DMS79 treated with DMSO at 0.1 percent for 48 hours (cell line): ENCODE measurements at regions not wholly inside any gene's neighbourhood (a gene's known extent, or its start where the extent isn't known, plus 50 kb on each side); places are given as distances from the start of the nearest gene placed in this dataset.

ENCODE experiments used
- DNase-seq: peaks from one replicate; lab custom pipeline; 2025; lab: John Stamatoyannopoulos, UW

GRCh38 chr1:221632072-221632471 lies 109.8 kb downstream of the DUSP10 start:
- DNase-seq: no peak

GRCh38 chr1:221633841-221634409 lies 108.0 kb downstream of the DUSP10 start:
- DNase-seq: no peak

- no peak for DNase-seq
Measured at GRCh38 chr1:221634606-221635005, 107.3 kb downstream of the DUSP10 start.

- no peak for DNase-seq
Measured at GRCh38 chr1:221635305-221635704, 106.6 kb downstream of the DUSP10 start.

- DNase-seq: no peak
Measured at GRCh38 chr1:221636096-221636495, 105.8 kb downstream of the DUSP10 start.

- no peak for DNase-seq
Measured at GRCh38 chr1:221636967-221637366, 104.9 kb downstream of the DUSP10 start.

- no peak for DNase-seq
Measured at GRCh38 chr1:221637641-221638041, 104.2 kb downstream of the DUSP10 start.

GRCh38 chr1:221638595-221638994 lies 103.3 kb downstream of the DUSP10 start:
- no peak for DNase-seq

- DNase-seq: no peak
Measured at GRCh38 chr1:221641811-221642210, 100.1 kb downstream of the DUSP10 start.

GRCh38 chr1:221643404-221644144 lies 98.3 kb downstream of the DUSP10 start:
- DNase-seq: no peak

- no peak for DNase-seq
Measured at GRCh38 chr1:221644145-221644448, 97.8 kb downstream of the DUSP10 start.

- DNase-seq: no peak
Measured at GRCh38 chr1:221644663-221645258, 97.1 kb downstream of the DUSP10 start.

- DNase-seq: no peak
Measured at GRCh38 chr1:221648201-221648600, 93.7 kb downstream of the DUSP10 start.
